Neural crest cell (in vitro differentiated cells): ENCODE measurements at regions not wholly inside any gene's neighbourhood (a gene's known extent, or its start where the extent isn't known, plus 50 kb on each side); places are given as distances from the start of the nearest gene placed in this dataset.

Source experiments
- DNase-seq: peaks from one replicate; pipeline ENCODE4 v3.0.0; 2021; ENCODE audit warnings: low read depth, mixed read lengths, low spot score
- H3K27ac Mint-ChIP-seq: one replicate; pipeline ENCODE4 v1.8.0; 2021; ENCODE audit warnings: mild to moderate bottlenecking, mixed read lengths; ENCODE audit not compliant: unreplicated experiment
- H3K27me3 Mint-ChIP-seq: 2 replicates; pipeline ENCODE4 v1.8.0; 2021; ENCODE audit warnings: low read depth, mild to moderate bottlenecking, mixed read lengths
- H3K36me3 Mint-ChIP-seq: 2 replicates; pipeline ENCODE4 v1.8.0; 2021; ENCODE audit warnings: low read depth, mild to moderate bottlenecking, mixed read lengths
- H3K4me1 Mint-ChIP-seq: 2 replicates; pipeline ENCODE4 v1.8.0; 2021; ENCODE audit warnings: mixed read lengths
- H3K4me3 Mint-ChIP-seq: one replicate; pipeline ENCODE4 v1.8.0; 2021; ENCODE audit warnings: mild to moderate bottlenecking, mixed read lengths
- H3K9me3 Mint-ChIP-seq: 2 replicates; pipeline ENCODE4 v1.8.0; 2021; ENCODE audit warnings: mixed read lengths
- CTCF ChIP-seq: fragments of 200-600 bp; sonication (generic); conservative IDR thresholded peaks from 2 replicates; pipeline ENCODE4 v1.5.0; 2021; ENCODE audit warnings: antibody characterized with exemption, mild to moderate bottlenecking

- Mint-ChIP-seq H3K36me3 (peaks cover 11% of the 10 kb centered on the region), H3K9me3 (peaks cover 10% of the 10 kb centered on the region), H3K4me3 (no peak overlapping the region), H3K4me1 (peaks cover 18% of the 10 kb centered on the region), H3K27ac (peak overlapping the region; percentile 85), H3K27me3 (no peaks in the 10 kb centered on the region)
- no peak for DNase-seq
- TF ChIP-seq CTCF = no peak
These were observed 202.4 kb downstream of the RFC3 start for GRCh38 chr13:34020388-34020787.

- no peak overlapping the region for H3K27ac Mint-ChIP-seq
- H3K9me3 Mint-ChIP-seq = peaks cover 16% of the 10 kb centered on the region
These were observed 203.7 kb downstream of the RFC3 start for GRCh38 chr13:34021619-34022018.

GRCh38 chr13:34025746-34026145 lies 207.8 kb downstream of the RFC3 start:
- H3K4me3 Mint-ChIP-seq = no peak overlapping the region
- peaks cover 13% of the 10 kb centered on the region for H3K36me3 Mint-ChIP-seq

More at GRCh38 chr13:34021619-34022018, 203.7 kb downstream of the RFC3 start:
- no peak for DNase-seq
- no peak for TF ChIP-seq CTCF
- Mint-ChIP-seq H3K36me3 (peaks cover 15% of the 10 kb centered on the region), H3K4me1 (peaks cover 9% of the 10 kb centered on the region), H3K4me3 (no peak overlapping the region), H3K27me3 (no peaks in the 10 kb centered on the region)

GRCh38 chr13:34026308-34026707 lies 208.4 kb downstream of the RFC3 start:
- H3K27me3 Mint-ChIP-seq = no peaks in the 10 kb centered on the region
- DNase-seq = no peak
- peaks cover 17% of the 10 kb centered on the region for H3K9me3 Mint-ChIP-seq
- no peaks in the 10 kb centered on the region for H3K4me1 Mint-ChIP-seq
- TF ChIP-seq CTCF = no peak
- no peak overlapping the region for H3K27ac Mint-ChIP-seq
- H3K36me3 Mint-ChIP-seq = peaks cover 12% of the 10 kb centered on the region
- H3K4me3 Mint-ChIP-seq = no peak overlapping the region

More at GRCh38 chr13:34025746-34026145, 207.8 kb downstream of the RFC3 start:
- Mint-ChIP-seq H3K4me1 (no peaks in the 10 kb centered on the region), H3K27me3 (no peaks in the 10 kb centered on the region), H3K27ac (no peak overlapping the region), H3K9me3 (peaks cover 18% of the 10 kb centered on the region)
- no peak for DNase-seq
- no peak for TF ChIP-seq CTCF

- Mint-ChIP-seq H3K27ac (no peak overlapping the region), H3K4me1 (no peaks in the 10 kb centered on the region), H3K9me3 (peaks cover 11% of the 10 kb centered on the region), H3K27me3 (no peaks in the 10 kb centered on the region), H3K4me3 (no peak overlapping the region), H3K36me3 (peaks cover 4% of the 10 kb centered on the region)
- TF ChIP-seq CTCF = no peak
- no peak for DNase-seq
These were observed 210.8 kb downstream of the RFC3 start for GRCh38 chr13:34028496-34029442.
